Epithelial cell of esophagus (primary cell): ENCODE measurements at regions not wholly inside any gene's neighbourhood (a gene's known extent, or its start where the extent isn't known, plus 50 kb on each side); places are given as distances from the start of the nearest gene placed in this dataset.
"Not testable (repeated sequence)": the region's sequence is repeated elsewhere in the genome, so short reads cannot be mapped to it uniquely, and the experiment has no call there.

Experiments
- DNase-seq: peaks from one replicate; pipeline ENCODE4 v3.0.0; 2010; ENCODE audit warnings: low read depth
- H3K4me3 ChIP-seq: 2 replicates; pipeline ENCODE4 v1.5.1; 2011; ENCODE audit warnings: mild to moderate bottlenecking, low read length, control low read depth
- TF ChIP-seq, protein P1 (sequence below): IDR thresholded peaks from 2 replicates; pipeline ENCODE4 v1.5.1; 2011; ENCODE audit warnings: low read depth, mild to moderate bottlenecking, low read length, control low read depth, inconsistent platforms; ENCODE audit not compliant: insufficient read depth; ENCODE audit errors: missing control alignments

DNA sequence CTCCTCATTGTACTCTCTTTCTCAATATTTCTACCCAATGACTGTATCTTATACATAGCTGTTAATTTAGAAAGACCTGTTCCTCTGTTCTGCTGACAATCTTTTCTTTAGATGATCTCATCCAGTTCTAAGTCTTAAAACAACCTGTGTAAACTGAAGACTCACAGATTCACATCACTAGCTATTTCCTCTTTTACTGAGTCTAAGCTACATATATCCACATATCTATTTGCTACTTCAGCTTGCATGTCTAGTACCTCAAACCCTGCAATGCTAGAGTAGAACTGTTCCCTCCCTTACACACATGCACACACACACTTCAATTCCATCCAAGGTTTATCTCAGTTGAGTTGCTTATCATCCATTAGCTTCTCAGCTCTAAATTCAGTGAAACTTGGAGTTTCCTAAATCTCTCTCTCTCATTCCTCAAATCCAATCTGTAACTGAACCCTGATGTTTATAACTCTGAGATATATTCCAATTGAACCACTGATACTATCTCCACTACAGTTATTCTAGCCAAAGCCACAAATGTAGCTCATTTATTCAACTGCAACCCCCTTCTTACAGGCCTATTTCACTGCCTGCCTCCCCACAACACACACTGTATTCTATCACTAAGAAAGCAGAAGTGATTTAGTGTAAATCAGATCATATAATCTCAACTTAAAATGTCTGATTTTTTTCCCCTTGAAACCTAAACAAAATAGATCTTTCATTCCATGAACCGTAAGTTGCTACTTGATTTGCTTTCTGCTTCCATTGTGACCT is 1036.8 kb upstream of the POT1 start:
- TF ChIP-seq, protein P1, sequence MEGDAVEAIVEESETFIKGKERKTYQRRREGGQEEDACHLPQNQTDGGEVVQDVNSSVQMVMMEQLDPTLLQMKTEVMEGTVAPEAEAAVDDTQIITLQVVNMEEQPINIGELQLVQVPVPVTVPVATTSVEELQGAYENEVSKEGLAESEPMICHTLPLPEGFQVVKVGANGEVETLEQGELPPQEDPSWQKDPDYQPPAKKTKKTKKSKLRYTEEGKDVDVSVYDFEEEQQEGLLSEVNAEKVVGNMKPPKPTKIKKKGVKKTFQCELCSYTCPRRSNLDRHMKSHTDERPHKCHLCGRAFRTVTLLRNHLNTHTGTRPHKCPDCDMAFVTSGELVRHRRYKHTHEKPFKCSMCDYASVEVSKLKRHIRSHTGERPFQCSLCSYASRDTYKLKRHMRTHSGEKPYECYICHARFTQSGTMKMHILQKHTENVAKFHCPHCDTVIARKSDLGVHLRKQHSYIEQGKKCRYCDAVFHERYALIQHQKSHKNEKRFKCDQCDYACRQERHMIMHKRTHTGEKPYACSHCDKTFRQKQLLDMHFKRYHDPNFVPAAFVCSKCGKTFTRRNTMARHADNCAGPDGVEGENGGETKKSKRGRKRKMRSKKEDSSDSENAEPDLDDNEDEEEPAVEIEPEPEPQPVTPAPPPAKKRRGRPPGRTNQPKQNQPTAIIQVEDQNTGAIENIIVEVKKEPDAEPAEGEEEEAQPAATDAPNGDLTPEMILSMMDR, result no peak
- no peak overlapping the region for H3K4me3 ChIP-seq
- DNase-seq, result no peak

DNA sequence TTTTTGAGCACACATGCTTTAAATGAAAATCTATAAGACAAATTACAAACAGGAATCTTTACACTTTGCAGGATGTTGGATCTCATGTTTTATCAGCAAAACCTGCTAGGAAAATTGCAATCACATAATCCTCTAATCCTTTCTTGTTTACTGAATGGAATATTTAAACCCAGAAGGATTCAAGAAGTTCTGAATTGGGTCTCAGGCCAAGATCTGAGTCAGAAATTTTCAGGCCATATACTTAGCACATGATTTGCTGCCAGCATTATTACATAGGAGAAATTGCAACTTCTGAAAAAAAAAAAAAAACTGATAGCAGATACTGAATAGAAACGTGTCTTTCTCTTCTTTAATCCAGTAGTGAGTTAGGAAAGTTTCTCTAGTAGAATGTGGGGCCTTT is 1005.3 kb upstream of the POT1 start:
- TF ChIP-seq, protein P1, result no peak
- H3K4me3 ChIP-seq, result no peak overlapping the region
- no peak for DNase-seq

DNA sequence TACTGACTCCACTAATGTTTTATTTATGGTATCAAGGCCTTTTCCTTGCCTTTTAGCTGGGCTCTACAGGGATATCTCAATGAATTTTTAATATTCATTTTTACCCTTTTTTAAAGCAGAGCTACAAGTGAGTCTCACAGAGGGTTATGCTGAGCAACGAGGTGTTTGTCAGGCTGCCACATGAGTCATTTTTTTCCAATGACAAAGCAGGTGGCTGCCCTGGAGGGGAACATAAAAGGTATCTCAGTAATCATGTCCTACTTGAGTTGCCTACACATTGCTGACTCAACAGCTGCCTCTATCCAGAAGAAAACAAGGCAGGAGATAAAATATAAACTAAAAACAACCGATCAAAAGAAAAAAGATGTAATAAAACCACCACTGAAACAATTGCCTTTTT is 1004.9 kb upstream of the POT1 start:
- peak; percentile 53 for DNase-seq
- TF ChIP-seq, protein P1, result no peak
- H3K4me3 ChIP-seq, result no peak overlapping the region

DNA sequence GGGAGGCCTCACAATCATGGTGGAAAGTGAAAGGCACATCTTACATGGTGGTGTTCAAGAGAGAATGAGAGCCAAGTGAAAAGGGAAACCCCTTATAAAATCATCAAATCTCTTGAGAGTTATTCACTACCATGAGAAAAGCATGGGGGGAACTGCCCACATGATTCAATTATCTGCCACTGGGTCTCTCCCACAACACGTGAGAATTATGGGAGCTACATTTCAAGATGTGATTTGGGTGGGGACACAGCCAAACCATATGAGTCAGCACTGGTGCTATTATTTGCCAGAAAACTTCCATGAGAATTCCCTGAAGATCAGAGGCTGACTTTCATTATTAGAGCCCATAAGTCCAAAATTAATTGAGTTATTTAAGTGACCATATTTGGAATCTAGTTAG is 1001.2 kb upstream of the POT1 start:
- DNase-seq, result no peak
- TF ChIP-seq, protein P1, result no peak
- no peak overlapping the region for H3K4me3 ChIP-seq

DNA sequence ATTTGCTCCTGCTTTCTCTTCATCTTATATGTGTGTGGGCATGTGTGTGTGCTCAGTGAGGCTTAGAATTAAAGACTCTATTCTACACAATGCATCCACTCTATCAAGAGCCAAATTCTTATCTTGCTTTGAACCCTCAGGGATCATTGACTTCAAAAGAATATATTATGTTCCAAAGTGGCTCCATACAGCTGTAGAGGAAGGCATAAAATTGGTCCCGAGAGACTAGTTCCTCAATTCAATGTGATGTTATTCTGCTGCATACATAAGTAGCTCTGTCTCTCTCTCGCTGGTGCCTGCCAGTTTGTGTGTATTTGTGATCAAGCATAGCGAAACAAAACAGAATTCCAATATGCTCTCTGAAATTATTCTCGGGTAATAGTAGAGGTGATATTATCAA is 997.9 kb upstream of the POT1 start:
- TF ChIP-seq, protein P1, result no peak
- no peak overlapping the region for H3K4me3 ChIP-seq
- no peak for DNase-seq

DNA sequence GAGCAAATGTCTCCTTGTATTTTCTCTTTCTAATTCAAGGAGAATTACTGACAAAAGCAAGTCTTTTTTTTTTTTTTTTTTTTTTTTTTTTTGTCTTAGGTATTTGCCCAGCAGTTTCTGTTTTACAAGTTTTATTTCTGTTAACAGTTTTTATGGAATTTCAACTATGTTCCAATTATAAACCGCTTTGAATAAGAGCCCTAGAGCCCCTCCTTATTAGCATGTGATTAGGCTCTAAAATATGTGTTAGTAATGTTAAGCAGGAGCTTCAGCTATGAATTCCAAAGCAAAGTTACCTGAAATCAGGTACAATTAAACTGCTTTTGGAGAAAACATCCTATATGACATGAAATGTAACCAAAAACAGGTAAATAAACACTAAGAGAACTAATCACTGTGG is 997.0 kb upstream of the POT1 start:
- TF ChIP-seq, protein P1, result no peak
- H3K4me3 ChIP-seq, result no peak overlapping the region
- peak; percentile 13 for DNase-seq

DNA sequence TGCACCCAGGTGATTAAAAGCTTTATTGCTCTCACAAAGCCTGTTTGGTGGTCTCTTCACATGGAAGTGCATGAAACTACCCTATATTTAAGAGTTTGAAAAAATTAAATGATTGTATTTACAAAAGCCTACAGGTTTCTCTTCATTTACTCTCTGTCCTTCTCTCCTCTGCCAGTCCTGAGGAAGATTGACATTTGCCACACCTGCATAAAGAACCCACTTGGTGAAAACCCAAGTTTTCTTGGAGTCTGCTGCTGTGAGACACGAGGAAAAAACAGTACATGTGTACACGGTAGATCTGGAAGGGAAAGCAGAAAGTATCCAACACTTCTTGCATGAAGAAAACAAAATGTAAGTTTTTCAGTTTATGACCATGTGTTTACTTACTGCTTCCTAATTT is 994.4 kb upstream of the POT1 start:
- DNase-seq, result no peak
- TF ChIP-seq, protein P1, result no peak
- H3K4me3 ChIP-seq, result no peak overlapping the region

DNA sequence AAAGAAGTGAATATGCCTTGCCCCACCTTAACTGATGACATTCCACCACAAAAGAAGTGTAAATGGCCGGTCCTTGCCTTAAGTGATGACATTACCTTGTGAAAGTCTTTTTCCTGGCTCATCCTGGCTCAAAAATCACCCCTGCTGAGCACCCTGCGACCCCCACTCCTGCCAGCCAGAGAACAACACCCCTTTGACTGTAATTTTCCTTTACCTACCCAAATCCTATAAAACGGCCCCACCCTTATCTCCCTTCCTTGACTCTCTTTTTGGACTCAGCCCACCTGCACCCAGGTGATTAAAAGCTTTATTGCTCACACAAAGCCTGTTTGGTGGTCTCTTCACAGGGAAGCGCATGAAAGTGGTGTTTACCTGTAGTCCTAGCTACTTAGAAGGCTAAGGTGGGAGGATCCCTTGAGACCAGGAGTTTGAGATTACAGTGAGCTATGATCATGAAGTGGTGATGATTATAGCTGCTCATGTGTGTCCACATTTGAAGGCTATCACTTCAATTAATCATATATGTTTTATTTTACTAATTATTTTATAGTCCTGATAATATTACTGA is 985.8 kb upstream of the POT1 start:
- DNase-seq, result not testable (repeated sequence)

More for the DNA sequence above, 985.8 kb upstream of the POT1 start:
- H3K4me3 ChIP-seq, result not testable (repeated sequence)
